ENCODE measurements at regions not wholly inside any gene's neighbourhood (a gene's known extent, or its start where the extent isn't known, plus 50 kb on each side); places are given as distances from the start of the nearest gene placed in this dataset.
"Not testable (repeated sequence)": the region's sequence is repeated elsewhere in the genome, so short reads cannot be mapped to it uniquely, and the experiment has no call there.

DNA sequence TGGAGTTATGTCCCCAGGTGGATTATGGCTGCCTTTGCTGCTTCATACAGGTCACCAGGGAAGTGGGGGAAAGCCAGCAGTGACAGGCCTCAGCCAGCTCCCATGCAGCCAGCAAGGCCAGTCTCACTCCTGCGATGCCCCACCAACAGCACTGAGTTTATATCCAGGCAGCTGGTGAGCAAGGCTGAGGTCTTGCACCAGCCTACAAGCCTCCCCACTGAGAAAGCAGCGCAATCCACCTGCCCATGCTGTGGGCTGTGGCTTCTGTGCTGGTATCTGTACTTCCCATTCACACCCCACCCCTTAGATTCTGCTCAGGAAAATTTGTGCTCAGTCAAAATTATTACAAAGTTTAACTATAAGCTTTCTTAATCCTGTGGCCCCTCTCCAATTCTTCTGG is 153.5 kb downstream of the HHIP start:
- no peak for DNase-seq

DNA sequence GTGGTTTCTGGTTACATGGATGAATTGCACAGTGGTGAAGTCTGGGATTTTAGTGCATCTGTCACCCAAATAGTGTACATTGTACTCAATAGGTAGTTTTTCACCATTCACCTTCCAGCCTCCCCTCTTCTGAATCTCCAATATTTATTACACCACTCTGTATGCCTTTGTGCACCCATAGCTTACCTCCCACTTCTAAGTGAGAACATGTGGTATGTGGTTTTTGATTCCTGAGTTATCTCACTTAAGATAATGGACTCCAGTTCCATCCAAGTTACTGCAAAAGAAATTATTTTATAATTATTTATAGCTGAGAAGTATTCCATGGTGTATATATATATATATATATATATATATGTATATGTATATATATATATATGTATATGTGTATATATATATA is 155.8 kb downstream of the HHIP start:
- DNase-seq: no peak

DNA sequence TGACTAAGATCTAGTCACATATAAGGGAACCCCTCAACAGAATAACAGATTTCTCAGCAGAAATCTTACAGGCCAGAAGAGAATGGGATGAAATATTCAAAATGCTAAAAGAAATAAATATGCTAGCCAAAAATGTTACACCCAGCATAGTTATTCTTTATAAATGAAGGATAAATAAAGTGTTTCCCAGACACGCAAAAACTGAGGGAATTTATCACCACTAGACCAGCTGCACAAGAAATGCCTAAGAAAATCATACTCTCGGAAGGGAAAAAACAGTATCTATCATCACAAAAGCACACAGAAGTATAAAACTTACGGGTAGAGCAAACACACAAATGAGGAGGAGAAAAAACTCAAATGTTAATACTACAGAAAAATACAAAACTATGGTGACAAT is 162.1 kb downstream of the HHIP start:
- DNase-seq: no peak

- DNase-seq: no peak
These were observed 163.2 kb downstream of the HHIP start for GRCh38 chr4:144809056-144809640.

DNA sequence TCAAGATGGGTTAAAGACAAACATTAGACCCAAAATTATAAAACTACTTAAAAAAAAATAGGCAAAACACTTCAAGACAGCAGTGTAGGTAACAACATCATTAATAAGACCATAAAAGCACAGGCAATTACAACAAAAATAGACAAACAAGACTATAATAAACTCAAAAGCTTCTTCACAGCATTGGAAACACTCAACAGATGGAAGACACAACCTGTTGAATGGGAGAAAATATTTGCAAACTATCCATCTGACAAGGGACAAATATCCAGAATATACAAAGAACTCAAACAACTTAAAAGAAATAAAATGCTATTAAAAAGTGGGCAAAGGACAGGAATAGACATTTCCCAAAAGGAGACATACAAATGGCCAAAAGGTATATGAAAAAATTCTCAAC is 170.7 kb downstream of the HHIP start:
- no peak for DNase-seq

GRCh38 chr4:144817081-144817480 is 171.1 kb downstream of the HHIP start:
- no peak for DNase-seq

- no peak for DNase-seq
These were observed 172.2 kb downstream of the HHIP start for GRCh38 chr4:144818136-144818535.

GRCh38 chr4:144819591-144819990 is 173.6 kb downstream of the HHIP start:
- peak; percentile 5 for DNase-seq

DNA sequence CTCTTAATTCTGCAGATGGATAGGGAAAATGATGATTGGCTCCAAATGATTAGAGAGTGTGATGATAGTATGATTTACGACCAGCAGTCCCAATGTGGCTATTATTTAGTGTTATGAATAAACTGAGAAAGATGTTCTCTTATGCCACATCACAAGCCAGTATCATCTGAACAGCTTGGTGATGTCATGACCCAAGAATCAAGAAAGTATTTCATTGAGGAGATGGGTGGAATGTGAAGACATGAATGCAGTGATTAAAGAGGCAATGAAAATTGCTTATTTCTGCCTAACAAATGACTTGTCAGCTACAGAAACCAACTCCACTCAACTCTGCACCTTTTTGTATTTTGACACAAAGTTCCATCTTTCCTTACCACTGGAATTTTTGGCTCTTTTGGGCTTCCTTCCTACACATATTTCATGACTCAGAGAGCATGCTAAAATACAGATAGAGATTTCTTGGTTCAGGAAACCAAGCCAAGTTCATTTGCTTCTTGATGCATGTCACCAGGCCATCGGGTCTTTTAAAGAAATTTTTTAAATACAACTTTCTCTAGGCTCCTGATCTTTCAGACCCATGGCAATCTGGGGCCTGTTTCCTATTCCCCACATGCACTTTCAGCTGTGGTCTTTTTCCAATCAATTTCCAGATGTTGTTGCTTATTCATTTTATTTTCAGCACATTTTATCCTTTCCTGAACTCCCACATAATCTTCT is 174.2 kb downstream of the HHIP start:
- DNase-seq: peak; percentile 25

DNA sequence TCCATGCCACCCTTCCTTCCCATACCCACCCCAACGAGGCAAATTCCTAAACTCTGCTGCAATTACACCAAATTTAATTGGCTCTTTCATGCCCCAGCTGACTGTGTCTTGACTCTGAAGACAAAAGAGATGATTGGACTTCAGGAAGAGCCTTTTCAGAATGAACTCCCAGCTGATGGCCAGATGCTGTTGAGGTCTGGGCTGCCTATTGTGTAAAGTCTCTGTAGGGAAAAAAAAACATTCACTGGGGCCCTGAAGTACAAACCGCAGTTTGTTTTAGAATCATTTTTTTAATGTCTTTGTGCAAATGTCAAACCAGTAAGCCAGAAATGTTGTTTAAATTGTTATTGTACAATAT is 174.8 kb downstream of the HHIP start:
- DNase-seq: peak; percentile 61

DNA sequence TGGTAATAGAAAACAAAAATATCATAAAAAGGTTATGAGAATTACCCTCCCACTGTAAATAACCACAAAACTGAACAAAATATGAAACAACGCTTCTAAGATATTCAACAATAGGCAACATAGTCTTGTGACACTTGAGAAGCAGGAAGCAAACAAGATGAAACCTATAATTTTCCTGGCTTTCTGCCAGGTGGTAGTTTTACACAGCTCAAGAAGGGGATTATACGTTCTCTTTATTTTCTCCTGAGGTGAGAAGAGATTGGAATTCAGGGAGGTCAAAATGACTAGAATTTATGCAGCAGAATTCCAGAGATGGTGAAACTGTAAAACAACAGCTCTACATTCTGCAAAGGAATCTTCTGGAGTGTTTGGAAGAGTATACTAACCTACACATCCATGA is 186.0 kb downstream of the HHIP start:
- DNase-seq: no peak

DNA sequence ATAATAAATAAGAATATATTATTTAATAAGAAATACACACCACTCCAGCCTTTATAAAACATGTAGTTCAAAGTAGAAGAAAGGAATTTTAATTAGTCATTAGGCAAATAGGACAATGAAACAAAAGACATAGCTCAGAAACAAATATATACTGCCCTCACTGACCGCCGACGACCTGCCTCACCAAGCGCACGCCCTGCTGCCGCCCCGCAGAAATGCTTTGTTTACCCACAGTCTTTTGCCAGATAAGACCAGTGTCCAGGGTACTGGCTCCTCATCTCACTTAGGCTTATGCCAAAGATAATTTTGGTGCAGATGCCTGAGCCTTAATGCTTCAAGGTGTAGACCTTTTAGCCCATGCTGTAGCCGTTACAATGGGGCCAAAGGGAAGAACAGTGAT is 199.5 kb downstream of the HHIP start:
- DNase-seq: no peak

GRCh38 chr4:144851948-144852347 is 206.0 kb downstream of the HHIP start:
- no peak for DNase-seq

GRCh38 chr4:144861471-144861870 is 215.5 kb downstream of the HHIP start:
- DNase-seq: no peak

DNA sequence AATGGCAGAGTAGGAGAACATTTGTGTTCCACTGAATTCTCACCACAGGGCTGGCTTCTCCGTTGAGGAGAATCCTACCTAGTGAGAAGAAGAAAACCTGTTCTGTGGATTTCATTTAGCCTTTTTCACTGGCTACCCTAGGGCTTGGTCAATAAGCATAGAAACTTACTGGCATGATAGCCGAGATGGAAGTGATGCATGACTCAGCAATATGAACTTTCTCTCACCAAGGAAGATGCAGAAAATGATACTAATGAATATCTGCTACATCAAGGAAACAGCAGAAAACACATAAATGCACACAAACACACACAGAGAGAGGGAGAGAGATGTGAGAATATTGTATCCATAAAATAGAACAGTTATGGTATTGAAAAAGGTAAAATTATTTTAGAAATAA is 216.3 kb downstream of the HHIP start:
- no peak for DNase-seq

GRCh38 chr4:144864891-144865290 is 218.9 kb downstream of the HHIP start:
- DNase-seq: not testable (repeated sequence)

DNA sequence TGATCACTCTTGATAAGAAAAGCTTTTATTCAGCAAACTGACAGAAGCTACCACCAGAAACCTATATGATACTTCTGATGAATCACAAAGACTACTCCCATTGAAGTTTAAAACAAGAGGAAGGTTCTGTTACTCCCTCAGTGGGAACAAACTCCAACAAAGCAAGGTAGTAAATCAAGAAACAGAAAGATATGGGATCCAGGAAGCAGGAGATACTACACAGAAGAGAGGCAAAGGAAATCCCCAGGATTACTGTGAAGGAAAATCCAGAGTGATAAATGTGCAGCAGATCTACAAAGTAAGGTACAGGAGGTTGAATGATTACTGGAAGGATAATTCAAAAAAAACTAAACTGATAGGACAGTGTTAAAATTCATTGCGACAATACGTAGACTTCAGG is 222.4 kb downstream of the HHIP start:
- DNase-seq: no peak

DNA sequence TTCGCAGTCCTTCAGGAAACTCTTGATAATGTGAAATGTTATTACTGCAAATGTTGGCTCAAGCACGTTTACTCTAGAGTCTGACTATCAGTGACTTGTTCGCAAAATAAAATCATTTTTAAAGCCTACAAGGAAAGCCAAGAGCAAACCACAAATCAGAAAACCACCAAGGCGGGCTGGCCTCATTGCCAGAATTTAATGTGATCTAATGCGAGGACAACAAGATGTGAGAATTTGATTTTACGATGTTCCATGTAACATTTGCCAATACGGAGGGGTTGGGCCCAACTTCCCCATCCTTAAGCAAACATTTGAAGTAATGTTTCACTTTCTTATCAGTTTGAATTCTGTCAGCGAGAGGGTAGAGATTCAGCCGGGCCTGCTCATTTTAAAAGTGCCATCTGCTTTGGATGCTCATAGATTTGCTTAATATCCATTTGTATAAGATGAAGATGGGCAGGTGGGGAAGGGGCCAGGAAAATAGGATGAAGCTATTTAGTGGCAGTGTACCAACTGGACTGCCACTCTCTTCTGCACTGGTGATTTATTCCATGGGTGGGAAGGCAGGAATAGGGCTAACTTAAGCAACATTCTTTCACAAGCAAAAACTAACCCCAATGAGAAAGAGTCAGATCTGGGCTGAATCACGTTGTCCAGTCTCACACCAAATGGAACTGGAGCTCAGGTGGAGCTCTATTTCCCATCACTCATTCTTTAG is 225.3 kb downstream of the ANAPC10 start:
- peak; percentile 24 for DNase-seq

GRCh38 chr4:144873226-144873990 is 224.6 kb downstream of the ANAPC10 start:
- no peak for DNase-seq

- no peak for DNase-seq
These were observed 203.4 kb downstream of the ANAPC10 start for GRCh38 chr4:144894573-144894972.

DNA sequence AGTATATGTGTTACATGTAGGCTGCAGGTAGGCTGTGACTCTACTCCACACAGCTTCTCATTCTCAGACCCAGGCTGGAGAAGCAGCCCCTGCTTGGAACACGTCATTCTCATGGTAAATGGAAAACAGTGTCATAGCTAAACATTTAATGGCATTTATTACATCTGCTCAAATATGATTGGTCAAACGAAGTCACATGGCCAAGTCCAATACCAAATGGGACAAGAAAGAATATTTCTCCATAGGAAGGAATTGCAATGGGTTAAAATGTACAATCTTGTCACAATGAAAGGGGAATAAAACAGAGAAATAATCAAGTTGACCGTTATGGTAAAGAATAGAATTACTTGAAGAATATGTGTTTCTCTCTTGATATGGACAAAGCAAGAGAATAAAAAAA is 198.6 kb downstream of the ANAPC10 start:
- no peak for DNase-seq

DNA sequence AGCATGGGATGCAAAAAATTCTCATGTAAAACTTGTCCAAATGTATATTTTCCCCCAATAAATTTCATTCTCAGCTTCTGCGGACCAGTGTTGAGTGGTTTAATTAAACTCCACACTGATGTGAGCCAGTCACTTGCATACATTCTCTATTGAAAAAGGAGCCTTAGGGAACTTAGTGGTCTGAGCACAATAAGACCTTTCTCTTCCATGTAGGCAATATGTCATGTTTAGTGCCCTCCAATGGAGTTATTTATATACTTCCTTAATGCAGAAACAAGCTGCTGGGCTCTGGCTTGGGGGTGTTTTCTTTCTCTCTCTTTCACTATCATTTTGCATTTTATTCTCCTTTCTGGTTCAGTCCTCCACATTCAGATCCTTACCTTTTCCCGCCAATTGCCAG is 196.9 kb downstream of the ANAPC10 start:
- DNase-seq: no peak

GRCh38 chr4:144902614-144903013 is 195.4 kb downstream of the ANAPC10 start:
- no peak for DNase-seq

All from muscle of arm (tissue), 1 donor.